ENCODE measurements at regions not wholly inside any gene's neighbourhood (a gene's known extent, or its start where the extent isn't known, plus 50 kb on each side); places are given as distances from the start of the nearest gene placed in this dataset.

DNA sequence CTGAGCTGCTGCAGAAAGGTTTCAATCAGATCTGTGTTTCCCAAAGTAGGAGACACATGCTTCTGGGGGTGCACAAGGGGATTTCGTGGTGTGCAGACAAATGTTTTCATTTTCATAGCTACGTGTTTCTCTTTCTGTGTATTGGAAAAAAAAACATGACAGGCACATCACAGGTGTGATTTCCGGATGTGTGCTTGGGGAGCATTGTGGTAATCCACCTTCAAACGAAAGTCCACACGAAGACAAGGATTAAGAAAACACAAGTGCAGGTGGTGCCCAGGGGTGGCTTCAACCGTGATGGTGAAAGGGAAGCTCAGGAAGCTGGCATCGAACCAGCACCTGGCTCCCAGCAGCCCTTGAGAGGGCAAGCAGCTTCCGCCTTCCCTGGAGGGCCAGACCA, 164.6 kb upstream of the LINGO1 start:
- TF ChIP-seq, protein P1, sequence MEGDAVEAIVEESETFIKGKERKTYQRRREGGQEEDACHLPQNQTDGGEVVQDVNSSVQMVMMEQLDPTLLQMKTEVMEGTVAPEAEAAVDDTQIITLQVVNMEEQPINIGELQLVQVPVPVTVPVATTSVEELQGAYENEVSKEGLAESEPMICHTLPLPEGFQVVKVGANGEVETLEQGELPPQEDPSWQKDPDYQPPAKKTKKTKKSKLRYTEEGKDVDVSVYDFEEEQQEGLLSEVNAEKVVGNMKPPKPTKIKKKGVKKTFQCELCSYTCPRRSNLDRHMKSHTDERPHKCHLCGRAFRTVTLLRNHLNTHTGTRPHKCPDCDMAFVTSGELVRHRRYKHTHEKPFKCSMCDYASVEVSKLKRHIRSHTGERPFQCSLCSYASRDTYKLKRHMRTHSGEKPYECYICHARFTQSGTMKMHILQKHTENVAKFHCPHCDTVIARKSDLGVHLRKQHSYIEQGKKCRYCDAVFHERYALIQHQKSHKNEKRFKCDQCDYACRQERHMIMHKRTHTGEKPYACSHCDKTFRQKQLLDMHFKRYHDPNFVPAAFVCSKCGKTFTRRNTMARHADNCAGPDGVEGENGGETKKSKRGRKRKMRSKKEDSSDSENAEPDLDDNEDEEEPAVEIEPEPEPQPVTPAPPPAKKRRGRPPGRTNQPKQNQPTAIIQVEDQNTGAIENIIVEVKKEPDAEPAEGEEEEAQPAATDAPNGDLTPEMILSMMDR (IDR thresholded peaks at IDR 0.05; ENCODE audit: insufficient read depth, low read depth, low read length, missing control alignments), result no peak
- no peak overlapping the region for H3K4me3 ChIP-seq (ENCODE audit: low read length)
- DNase-seq (ENCODE audit: low read depth), result no peak

DNA sequence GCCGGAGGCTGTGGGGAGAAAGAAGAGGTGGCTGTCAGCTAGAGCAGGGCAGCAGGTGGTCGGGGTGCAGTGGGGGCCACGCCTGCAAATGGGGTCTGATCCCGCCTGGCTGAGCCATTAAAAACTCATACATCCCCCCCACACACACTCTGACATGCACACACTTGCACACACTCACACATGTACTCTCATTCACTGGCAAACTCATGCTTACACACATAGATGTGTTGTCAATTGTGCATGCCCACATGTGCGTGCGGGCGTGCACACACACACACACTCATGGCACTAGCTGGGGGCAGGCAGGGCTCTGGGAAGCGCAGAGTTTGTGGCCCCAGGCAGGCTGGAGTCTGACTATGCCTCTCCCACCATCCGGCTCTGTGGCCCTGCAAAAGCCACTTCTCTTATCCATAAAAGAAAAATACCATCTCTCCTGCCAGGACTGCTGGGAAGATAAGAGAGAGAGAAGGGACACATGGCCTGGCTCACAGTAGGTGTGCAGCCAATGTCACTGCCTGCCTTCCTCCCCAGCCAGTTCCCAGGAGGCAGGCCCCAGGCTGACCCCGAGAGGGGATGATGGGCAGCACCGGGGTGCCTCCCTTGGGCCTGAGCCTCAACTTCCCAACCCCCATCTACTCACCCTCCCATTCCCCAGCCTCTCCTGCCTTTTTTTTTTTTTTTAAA, 163.5 kb upstream of the LINGO1 start:
- TF ChIP-seq, protein P1 (IDR thresholded peaks at IDR 0.05; ENCODE audit: insufficient read depth, low read depth, low read length, missing control alignments), result no peak
- DNase-seq (ENCODE audit: low read depth), result no peak
- no peak overlapping the region for H3K4me3 ChIP-seq (ENCODE audit: low read length)

DNA sequence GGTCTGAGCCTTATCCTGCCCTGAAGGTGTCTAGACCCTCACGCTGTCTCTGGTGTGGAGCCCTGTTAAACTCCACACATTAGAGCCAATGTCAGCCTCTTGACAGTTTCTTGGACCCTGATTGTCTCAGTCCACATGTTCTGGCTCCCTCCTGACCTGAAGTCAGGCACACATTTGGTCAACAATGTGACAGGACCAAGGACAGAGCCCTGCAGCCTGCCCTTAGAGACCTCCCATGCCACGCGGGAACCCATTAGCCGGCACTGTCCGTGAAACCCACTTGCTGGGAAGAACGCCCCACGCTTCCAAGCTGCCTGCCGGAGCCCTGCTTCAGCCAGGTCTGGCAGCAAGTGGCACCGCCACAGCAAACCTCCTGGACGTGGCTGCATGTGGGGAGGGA, 162.7 kb upstream of the LINGO1 start:
- no peak for DNase-seq (ENCODE audit: low read depth)
- H3K4me3 ChIP-seq (ENCODE audit: low read length), result no peak overlapping the region
- TF ChIP-seq, protein P1 (IDR thresholded peaks at IDR 0.05; ENCODE audit: insufficient read depth, low read depth, low read length, missing control alignments), result no peak

DNA sequence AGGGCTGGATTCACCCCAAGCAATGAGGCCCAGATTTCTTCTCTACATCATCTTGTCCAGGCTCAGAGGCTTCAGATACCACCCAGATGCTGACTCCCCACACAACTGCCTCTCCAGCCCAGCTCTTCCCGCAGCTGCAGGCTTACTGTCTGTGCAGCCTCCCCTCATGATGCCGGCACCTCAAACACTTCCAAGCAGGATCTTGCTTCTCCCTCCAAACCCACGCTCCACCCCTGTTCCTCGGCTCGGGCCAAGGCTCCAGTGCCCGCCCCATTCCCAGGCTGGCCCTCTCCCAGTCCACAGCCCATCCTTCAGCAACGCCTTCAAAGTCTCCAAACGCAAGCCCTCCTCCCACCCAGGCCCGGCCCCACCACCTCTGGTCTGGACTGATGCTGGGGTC, 159.2 kb upstream of the LINGO1 start:
- DNase-seq (ENCODE audit: low read depth), result no peak
- TF ChIP-seq, protein P1 (IDR thresholded peaks at IDR 0.05; ENCODE audit: insufficient read depth, low read depth, low read length, missing control alignments), result no peak
- H3K4me3 ChIP-seq (ENCODE audit: low read length), result no peak overlapping the region

DNA sequence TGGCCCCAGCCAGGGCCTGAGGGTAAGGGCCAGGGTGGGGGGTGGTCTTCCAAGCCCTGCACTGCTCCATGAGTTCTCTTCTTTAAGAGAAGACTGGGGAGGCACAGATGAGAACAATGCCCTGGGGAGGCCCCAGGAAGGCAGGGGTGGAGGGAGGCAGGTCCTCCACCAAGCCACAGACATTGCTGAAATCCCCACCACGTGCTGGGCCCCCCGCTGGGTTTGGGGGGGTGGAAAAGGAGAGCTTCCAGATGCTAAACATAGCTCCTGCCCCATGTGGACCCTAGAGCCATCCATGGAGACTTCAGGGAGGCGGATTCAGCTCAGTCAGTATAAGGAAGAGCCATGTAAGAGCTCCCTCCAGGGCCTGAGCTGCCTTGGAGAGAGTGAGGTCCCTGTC, 157.8 kb upstream of the LINGO1 start:
- DNase-seq (ENCODE audit: low read depth), result no peak
- TF ChIP-seq, protein P1 (IDR thresholded peaks at IDR 0.05; ENCODE audit: insufficient read depth, low read depth, low read length, missing control alignments), result no peak
- no peak overlapping the region for H3K4me3 ChIP-seq (ENCODE audit: low read length)

DNA sequence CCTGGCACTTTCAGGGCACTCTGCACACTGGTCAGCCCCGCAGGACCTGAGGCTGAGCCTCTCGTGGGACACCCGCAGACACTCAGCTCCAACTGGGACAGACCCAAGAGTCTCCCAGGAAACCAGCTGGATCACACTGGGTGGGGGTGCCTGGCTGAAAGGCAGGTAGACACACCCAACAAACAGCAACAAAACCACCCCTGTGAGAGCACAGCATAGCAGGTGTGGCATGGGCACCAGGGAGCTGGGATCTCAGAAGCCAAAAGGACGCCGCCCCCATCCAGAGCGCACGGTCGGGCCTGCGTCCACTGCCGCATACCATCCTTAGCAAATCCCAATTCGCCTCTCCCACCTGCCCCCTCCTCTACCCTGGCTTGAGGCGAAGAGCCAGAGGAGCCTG, 154.2 kb upstream of the LINGO1 start:
- H3K4me3 ChIP-seq (ENCODE audit: low read length), result no peak overlapping the region
- no peak for DNase-seq (ENCODE audit: low read depth)
- TF ChIP-seq, protein P1 (IDR thresholded peaks at IDR 0.05; ENCODE audit: insufficient read depth, low read depth, low read length, missing control alignments), result no peak

All from epithelial cell of esophagus (primary cell).